C4-2B (cell line): ENCODE measurements at regions not wholly inside any gene's neighbourhood (a gene's known extent, or its start where the extent isn't known, plus 50 kb on each side); places are given as distances from the start of the nearest gene placed in this dataset.

Source experiments
- CTCF ChIP-seq: fragments of 450-650 bp; conservative IDR thresholded peaks from 2 replicates; pipeline ENCODE4 v1.5.1; 2017; ENCODE audit warnings: mild to moderate bottlenecking
- ZFX ChIP-seq: fragments of 450-650 bp; IDR thresholded peaks from 2 replicates; pipeline ENCODE4 v1.6.1; 2017

- TF ChIP-seq CTCF: no peak
- no peak for TF ChIP-seq ZFX
These were observed 468.6 kb upstream of the SEMA3A start for GRCh38 chr7:84663224-84663623.
